ENCODE measurements at regions not wholly inside any gene's neighbourhood (a gene's known extent, or its start where the extent isn't known, plus 50 kb on each side); places are given as distances from the start of the nearest gene placed in this dataset.

- Histone ChIP-seq H3K4me3 (ENCODE audit: low read depth, low read length, poor library complexity, severe bottlenecking) (no peak overlapping the region), H3K4me2 (ENCODE audit: low read length) (no peak overlapping the region), H3K9ac (ENCODE audit: low read length) (no peak overlapping the region), H3K79me2 (ENCODE audit: insufficient read depth, low read length) (no peaks in the 10 kb centered on the region), H3K27me3 (ENCODE audit: insufficient read depth, low read length) (no peaks in the 10 kb centered on the region), H3K36me3 (ENCODE audit: insufficient read depth, low read length) (no peaks in the 10 kb centered on the region), H2AFZ (ENCODE audit: low read length) (no peak overlapping the region), H3K4me1 (ENCODE audit: insufficient read depth, low read length, severe bottlenecking) (no peaks in the 10 kb centered on the region), H3K27ac (ENCODE audit: low read depth, low read length, poor library complexity, severe bottlenecking) (no peak overlapping the region), H3K9me3 (ENCODE audit: low read length) (no peaks in the 10 kb centered on the region), H3K9me2 (ENCODE audit: low read depth, low read length) (no peaks in the 10 kb centered on the region), H4K20me1 (ENCODE audit: insufficient read depth, low read length) (no peaks in the 10 kb centered on the region), H3F3A (ENCODE audit: insufficient read depth, low read length) (no peaks in the 10 kb centered on the region)
- TF ChIP-seq CTCF (IDR thresholded peaks at IDR 0.05; ENCODE audit: low read length) (no peak), EZH2 (IDR thresholded peaks at IDR 0.05; ENCODE audit: borderline replicate concordance, low read length) (no peak)
Observed at GRCh38 chr17:71173991-71174390, 946.8 kb upstream of the SOX9 start.

- Histone ChIP-seq H3K27me3 (ENCODE audit: insufficient read depth, low read length) (no peaks in the 10 kb centered on the region), H2AFZ (ENCODE audit: low read length) (no peak overlapping the region), H3K4me3 (ENCODE audit: low read depth, low read length, poor library complexity, severe bottlenecking) (no peak overlapping the region), H3K27ac (ENCODE audit: low read depth, low read length, poor library complexity, severe bottlenecking) (no peak overlapping the region), H4K20me1 (ENCODE audit: insufficient read depth, low read length) (no peaks in the 10 kb centered on the region), H3K9me2 (ENCODE audit: low read depth, low read length) (no peaks in the 10 kb centered on the region), H3K9ac (ENCODE audit: low read length) (no peak overlapping the region), H3K9me3 (ENCODE audit: low read length) (no peaks in the 10 kb centered on the region), H3K79me2 (ENCODE audit: insufficient read depth, low read length) (no peaks in the 10 kb centered on the region), H3K4me2 (ENCODE audit: low read length) (no peak overlapping the region), H3F3A (ENCODE audit: insufficient read depth, low read length) (no peaks in the 10 kb centered on the region), H3K4me1 (ENCODE audit: insufficient read depth, low read length, severe bottlenecking) (no peaks in the 10 kb centered on the region), H3K36me3 (ENCODE audit: insufficient read depth, low read length) (no peaks in the 10 kb centered on the region)
- TF ChIP-seq EZH2 (IDR thresholded peaks at IDR 0.05; ENCODE audit: borderline replicate concordance, low read length) (no peak), CTCF (IDR thresholded peaks at IDR 0.05; ENCODE audit: low read length) (no peak)
Observed at GRCh38 chr17:71176331-71176730, 944.5 kb upstream of the SOX9 start.

DNA sequence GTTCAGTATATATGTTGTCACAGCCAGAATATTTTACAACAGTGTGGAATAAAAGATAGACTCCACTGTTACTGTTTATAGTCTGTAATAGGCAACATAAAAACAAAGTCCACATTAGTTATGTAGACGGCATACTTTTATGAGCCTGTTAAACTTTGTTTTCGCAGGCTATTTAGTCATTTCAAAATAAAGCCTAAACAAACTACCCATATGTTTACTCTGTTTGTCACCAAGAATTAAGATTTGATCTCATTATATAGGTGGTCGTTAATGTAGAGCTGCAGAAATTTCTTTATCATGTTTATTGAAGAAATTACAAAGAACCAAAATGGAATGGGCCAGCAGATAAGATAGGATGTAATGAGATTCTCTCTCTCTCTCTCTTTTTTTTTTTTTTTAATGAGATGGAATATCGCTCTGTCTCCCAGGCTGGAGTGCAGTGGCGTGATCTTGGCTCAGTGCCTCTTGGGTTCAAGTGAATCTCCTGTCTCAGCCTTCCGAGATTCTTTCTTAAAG is 943.8 kb upstream of the SOX9 start:
- Histone ChIP-seq H3K79me2 (ENCODE audit: insufficient read depth, low read length) (no peaks in the 10 kb centered on the region), H3K4me2 (ENCODE audit: low read length) (no peak overlapping the region), H3K9ac (ENCODE audit: low read length) (no peak overlapping the region), H4K20me1 (ENCODE audit: insufficient read depth, low read length) (no peaks in the 10 kb centered on the region), H2AFZ (ENCODE audit: low read length) (no peak overlapping the region), H3K9me2 (ENCODE audit: low read depth, low read length) (no peaks in the 10 kb centered on the region), H3K27me3 (ENCODE audit: insufficient read depth, low read length) (no peaks in the 10 kb centered on the region), H3K27ac (ENCODE audit: low read depth, low read length, poor library complexity, severe bottlenecking) (no peak overlapping the region), H3K9me3 (ENCODE audit: low read length) (no peaks in the 10 kb centered on the region), H3K36me3 (ENCODE audit: insufficient read depth, low read length) (no peaks in the 10 kb centered on the region), H3K4me1 (ENCODE audit: insufficient read depth, low read length, severe bottlenecking) (no peaks in the 10 kb centered on the region), H3K4me3 (ENCODE audit: low read depth, low read length, poor library complexity, severe bottlenecking) (no peak overlapping the region), H3F3A (ENCODE audit: insufficient read depth, low read length) (no peaks in the 10 kb centered on the region)
- TF ChIP-seq EZH2 (IDR thresholded peaks at IDR 0.05; ENCODE audit: borderline replicate concordance, low read length) (no peak), CTCF (IDR thresholded peaks at IDR 0.05; ENCODE audit: low read length) (no peak)

Measured in OCI-LY1 (cell line).